SK-N-SH treated with all-trans-retinoic acid at 6 μM for 48 hours (cell line): ENCODE measurements at regions not wholly inside any gene's neighbourhood (a gene's known extent, or its start where the extent isn't known, plus 50 kb on each side); places are given as distances from the start of the nearest gene placed in this dataset.

Experiments used
- ATAC-seq: fragments of 200-7000 bp; cut with Tn5 transposase; 3 replicates; pipeline ENCODE4 v1.9.1; 2020; ENCODE audit warnings: mild to moderate bottlenecking, moderate library complexity
- ARNTL ChIP-seq: fragments of 450-650 bp; formaldehyde crosslinking; IDR thresholded peaks from 2 replicates; pipeline ENCODE4 v1.5.0; 2020; ENCODE audit warnings: low read depth, mild to moderate bottlenecking, moderate library complexity, borderline replicate concordance
- BACH2 ChIP-seq: fragments of 250-450 bp; sonication (Bioruptor Pico); IDR thresholded peaks from 2 replicates; pipeline ENCODE4 v1.9.0; 2021; ENCODE audit warnings: mild to moderate bottlenecking, borderline replicate concordance
- CREB5 ChIP-seq: fragments of 250-450 bp; sonication (Bioruptor Pico); IDR thresholded peaks from 2 replicates; pipeline ENCODE4 v1.5.1; 2020; ENCODE audit warnings: low read depth, mild to moderate bottlenecking, moderate library complexity
- CSDC2 ChIP-seq: fragments of 250-450 bp; sonication (Bioruptor Pico); IDR thresholded peaks from 2 replicates; pipeline ENCODE4 v1.5.0; 2020; ENCODE audit warnings: mild to moderate bottlenecking, moderate library complexity
- ESRRG ChIP-seq: fragments of 250-450 bp; sonication (Bioruptor Pico); IDR thresholded peaks from 2 replicates; pipeline ENCODE4 v1.6.1; 2021; ENCODE audit warnings: mild to moderate bottlenecking
- GLIS3 ChIP-seq: fragments of 250-450 bp; sonication (Bioruptor Pico); IDR thresholded peaks from 2 replicates; pipeline ENCODE4 v1.5.0; 2020; ENCODE audit warnings: mild to moderate bottlenecking, moderate library complexity
- ISL1 ChIP-seq: fragments of 250-450 bp; sonication (Bioruptor Pico); IDR thresholded peaks from 2 replicates; pipeline ENCODE4 v2.1.2; 2022; ENCODE audit warnings: mild to moderate bottlenecking, moderate library complexity
- OSR1 ChIP-seq: fragments of 250-450 bp; sonication (Bioruptor Pico); IDR thresholded peaks from 2 replicates; pipeline ENCODE4 v1.8.0; 2022; ENCODE audit warnings: moderate library complexity, mild to moderate bottlenecking, inconsistent platforms
- SNAI2 ChIP-seq: fragments of 250-450 bp; sonication (Bioruptor Pico); IDR thresholded peaks from 2 replicates; pipeline ENCODE4 v1.5.0; 2020; ENCODE audit warnings: mild to moderate bottlenecking, moderate library complexity
- TCF4 ChIP-seq: fragments of 250-450 bp; sonication (Bioruptor Pico); IDR thresholded peaks from 2 replicates; pipeline ENCODE4 v1.8.0; 2021; ENCODE audit warnings: mild to moderate bottlenecking, moderate library complexity, borderline replicate concordance
- TOX ChIP-seq: fragments of 250-450 bp; sonication (Bioruptor Pico); IDR thresholded peaks from 2 replicates; pipeline ENCODE4 v1.8.0; 2021; ENCODE audit warnings: mild to moderate bottlenecking, moderate library complexity, borderline replicate concordance
- ZC3H10 ChIP-seq: fragments of 250-450 bp; sonication (Bioruptor Pico); IDR thresholded peaks from 2 replicates; pipeline ENCODE4 v1.5.1; 2021; ENCODE audit warnings: mild to moderate bottlenecking, moderate library complexity
- ZFP3 ChIP-seq: fragments of 250-450 bp; sonication (Bioruptor Pico); IDR thresholded peaks from 2 replicates; pipeline ENCODE4 v1.5.0; 2020; ENCODE audit warnings: mild to moderate bottlenecking, moderate library complexity
- ZFP30 ChIP-seq: fragments of 450-650 bp; formaldehyde crosslinking; IDR thresholded peaks from 2 replicates; pipeline ENCODE4 v1.5.0; 2022; ENCODE audit warnings: mild to moderate bottlenecking, moderate library complexity
- ZNF565 ChIP-seq: fragments of 450-650 bp; formaldehyde crosslinking; conservative IDR thresholded peaks from 2 replicates; pipeline ENCODE4 v1.5.0; 2020; ENCODE audit warnings: low read depth, mild to moderate bottlenecking, moderate library complexity
- ZNF70 ChIP-seq: fragments of 450-650 bp; formaldehyde crosslinking; IDR thresholded peaks from 2 replicates; pipeline ENCODE4 v1.5.0; 2020; ENCODE audit warnings: mild to moderate bottlenecking, moderate library complexity
- ZNF8 ChIP-seq: fragments of 450-650 bp; formaldehyde crosslinking; IDR thresholded peaks from 2 replicates; pipeline ENCODE4 v1.5.0; 2020; ENCODE audit warnings: mild to moderate bottlenecking, moderate library complexity
- TF ChIP-seq, protein P1 (sequence below): fragments of 250-450 bp; sonication (Bioruptor Pico); IDR thresholded peaks from 2 replicates; pipeline ENCODE4 v1.8.0; 2020; ENCODE audit warnings: mild to moderate bottlenecking, moderate library complexity, borderline replicate concordance
- TF ChIP-seq, protein P2 (sequence below): fragments of 250-450 bp; sonication (Bioruptor Pico); IDR thresholded peaks from 2 replicates; pipeline ENCODE4 v1.5.1; 2021; ENCODE audit warnings: mild to moderate bottlenecking, moderate library complexity
- TF ChIP-seq, protein P3 (sequence below): fragments of 250-450 bp; sonication (Bioruptor Pico); IDR thresholded peaks from 2 replicates; pipeline ENCODE4 v1.5.0; 2020; ENCODE audit warnings: mild to moderate bottlenecking, moderate library complexity

DNA sequence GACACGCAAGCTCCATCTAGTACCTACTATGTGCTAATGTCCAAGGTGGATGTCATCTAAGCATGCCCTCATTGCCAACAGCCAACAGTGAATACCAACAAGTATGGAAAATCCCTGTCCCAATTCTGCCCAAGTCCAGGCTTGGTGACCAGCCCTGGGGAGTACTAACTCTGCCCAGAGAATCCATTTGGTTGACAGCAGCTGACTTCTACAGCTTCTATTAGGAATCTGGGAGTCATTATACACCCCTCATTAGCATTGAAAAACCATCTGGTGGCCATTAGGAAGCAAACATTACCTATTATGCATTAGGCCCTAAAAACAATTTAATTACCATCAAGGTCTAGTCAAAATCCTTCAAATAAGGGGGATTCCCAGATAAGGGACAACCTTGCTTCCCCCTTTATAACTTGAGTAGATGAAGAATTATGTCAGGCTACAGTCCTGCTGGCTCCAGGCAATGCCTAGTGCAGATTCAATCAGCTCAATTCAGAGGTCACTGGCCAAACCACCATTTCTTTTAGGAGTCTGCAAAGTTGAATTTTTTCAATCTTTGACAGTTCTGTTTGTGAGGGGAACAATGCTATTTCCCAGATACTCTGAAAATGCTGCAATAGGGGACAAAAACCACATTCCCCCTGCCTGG, 228.0 kb upstream of the LDB2 start:
- peak; percentile 31; the same call in 1 of the 2 replicates for TF ChIP-seq TCF4 (CRISPR knock-in tag)
- TF ChIP-seq, protein P1, sequence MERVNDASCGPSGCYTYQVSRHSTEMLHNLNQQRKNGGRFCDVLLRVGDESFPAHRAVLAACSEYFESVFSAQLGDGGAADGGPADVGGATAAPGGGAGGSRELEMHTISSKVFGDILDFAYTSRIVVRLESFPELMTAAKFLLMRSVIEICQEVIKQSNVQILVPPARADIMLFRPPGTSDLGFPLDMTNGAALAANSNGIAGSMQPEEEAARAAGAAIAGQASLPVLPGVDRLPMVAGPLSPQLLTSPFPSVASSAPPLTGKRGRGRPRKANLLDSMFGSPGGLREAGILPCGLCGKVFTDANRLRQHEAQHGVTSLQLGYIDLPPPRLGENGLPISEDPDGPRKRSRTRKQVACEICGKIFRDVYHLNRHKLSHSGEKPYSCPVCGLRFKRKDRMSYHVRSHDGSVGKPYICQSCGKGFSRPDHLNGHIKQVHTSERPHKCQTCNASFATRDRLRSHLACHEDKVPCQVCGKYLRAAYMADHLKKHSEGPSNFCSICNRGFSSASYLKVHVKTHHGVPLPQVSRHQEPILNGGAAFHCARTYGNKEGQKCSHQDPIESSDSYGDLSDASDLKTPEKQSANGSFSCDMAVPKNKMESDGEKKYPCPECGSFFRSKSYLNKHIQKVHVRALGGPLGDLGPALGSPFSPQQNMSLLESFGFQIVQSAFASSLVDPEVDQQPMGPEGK (CRISPR knock-in tag): no peak
- ATAC-seq: no peak; the same call in 2 of the 3 replicates

DNA sequence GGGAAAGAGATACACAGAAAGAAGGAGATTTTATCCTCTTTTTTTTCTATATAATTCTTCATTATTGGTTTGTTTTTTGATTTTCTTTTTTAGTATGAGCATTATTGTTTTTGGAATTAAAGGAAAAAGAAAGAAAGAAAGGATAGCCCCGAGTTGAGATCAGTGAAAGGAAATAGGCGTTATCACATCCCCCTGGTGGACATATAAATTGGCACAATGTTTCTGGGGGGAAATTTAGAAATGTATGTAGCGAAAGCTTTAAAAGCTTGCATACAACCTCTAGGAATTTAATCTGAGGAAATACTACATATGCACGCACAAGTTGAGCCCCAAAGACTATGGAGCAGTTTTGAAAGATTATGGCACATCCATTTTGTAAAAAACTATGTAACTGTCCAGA, 226.3 kb upstream of the LDB2 start:
- no peak for ATAC-seq

GRCh38 chr4:17120761-17121160, 222.3 kb upstream of the LDB2 start:
- TF ChIP-seq CREB5 (CRISPR knock-in tag): no peak
- TF ChIP-seq, protein P2, sequence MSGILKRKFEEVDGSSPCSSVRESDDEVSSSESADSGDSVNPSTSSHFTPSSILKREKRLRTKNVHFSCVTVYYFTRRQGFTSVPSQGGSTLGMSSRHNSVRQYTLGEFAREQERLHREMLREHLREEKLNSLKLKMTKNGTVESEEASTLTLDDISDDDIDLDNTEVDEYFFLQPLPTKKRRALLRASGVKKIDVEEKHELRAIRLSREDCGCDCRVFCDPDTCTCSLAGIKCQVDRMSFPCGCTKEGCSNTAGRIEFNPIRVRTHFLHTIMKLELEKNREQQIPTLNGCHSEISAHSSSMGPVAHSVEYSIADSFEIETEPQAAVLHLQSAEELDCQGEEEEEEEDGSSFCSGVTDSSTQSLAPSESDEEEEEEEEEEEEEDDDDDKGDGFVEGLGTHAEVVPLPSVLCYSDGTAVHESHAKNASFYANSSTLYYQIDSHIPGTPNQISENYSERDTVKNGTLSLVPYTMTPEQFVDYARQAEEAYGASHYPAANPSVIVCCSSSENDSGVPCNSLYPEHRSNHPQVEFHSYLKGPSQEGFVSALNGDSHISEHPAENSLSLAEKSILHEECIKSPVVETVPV (CRISPR knock-in tag): no peak
- no peak for TF ChIP-seq TOX (CRISPR knock-in tag)
- no peak for TF ChIP-seq ZFP3 (CRISPR knock-in tag)
- no peak for TF ChIP-seq ESRRG (CRISPR knock-in tag)
- no peak for TF ChIP-seq ZNF70
- no peak for TF ChIP-seq ARNTL
- no peak for TF ChIP-seq ZNF565 (CRISPR knock-in tag)
- TF ChIP-seq ZC3H10 (CRISPR knock-in tag): no peak
- TF ChIP-seq ISL1 (CRISPR knock-in tag): no peak
- no peak for TF ChIP-seq CSDC2 (CRISPR knock-in tag)
- TF ChIP-seq GLIS3 (CRISPR knock-in tag): no peak
- no peak for TF ChIP-seq OSR1 (CRISPR knock-in tag)
- TF ChIP-seq ZFP30: no peak
- no peak for TF ChIP-seq ZNF8 (CRISPR knock-in tag)
- no peak for TF ChIP-seq SNAI2 (CRISPR knock-in tag)
- TF ChIP-seq, protein P1 (CRISPR knock-in tag): no peak
- TF ChIP-seq BACH2 (CRISPR knock-in tag): no peak
- TF ChIP-seq, protein P3, sequence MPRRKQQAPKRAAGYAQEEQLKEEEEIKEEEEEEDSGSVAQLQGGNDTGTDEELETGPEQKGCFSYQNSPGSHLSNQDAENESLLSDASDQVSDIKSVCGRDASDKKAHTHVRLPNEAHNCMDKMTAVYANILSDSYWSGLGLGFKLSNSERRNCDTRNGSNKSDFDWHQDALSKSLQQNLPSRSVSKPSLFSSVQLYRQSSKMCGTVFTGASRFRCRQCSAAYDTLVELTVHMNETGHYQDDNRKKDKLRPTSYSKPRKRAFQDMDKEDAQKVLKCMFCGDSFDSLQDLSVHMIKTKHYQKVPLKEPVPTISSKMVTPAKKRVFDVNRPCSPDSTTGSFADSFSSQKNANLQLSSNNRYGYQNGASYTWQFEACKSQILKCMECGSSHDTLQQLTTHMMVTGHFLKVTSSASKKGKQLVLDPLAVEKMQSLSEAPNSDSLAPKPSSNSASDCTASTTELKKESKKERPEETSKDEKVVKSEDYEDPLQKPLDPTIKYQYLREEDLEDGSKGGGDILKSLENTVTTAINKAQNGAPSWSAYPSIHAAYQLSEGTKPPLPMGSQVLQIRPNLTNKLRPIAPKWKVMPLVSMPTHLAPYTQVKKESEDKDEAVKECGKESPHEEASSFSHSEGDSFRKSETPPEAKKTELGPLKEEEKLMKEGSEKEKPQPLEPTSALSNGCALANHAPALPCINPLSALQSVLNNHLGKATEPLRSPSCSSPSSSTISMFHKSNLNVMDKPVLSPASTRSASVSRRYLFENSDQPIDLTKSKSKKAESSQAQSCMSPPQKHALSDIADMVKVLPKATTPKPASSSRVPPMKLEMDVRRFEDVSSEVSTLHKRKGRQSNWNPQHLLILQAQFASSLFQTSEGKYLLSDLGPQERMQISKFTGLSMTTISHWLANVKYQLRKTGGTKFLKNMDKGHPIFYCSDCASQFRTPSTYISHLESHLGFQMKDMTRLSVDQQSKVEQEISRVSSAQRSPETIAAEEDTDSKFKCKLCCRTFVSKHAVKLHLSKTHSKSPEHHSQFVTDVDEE (CRISPR knock-in tag): no peak
- ATAC-seq: no peak

More for the DNA sequence above, 226.3 kb upstream of the LDB2 start:
- TF ChIP-seq, protein P3 (CRISPR knock-in tag): no peak
- no peak for TF ChIP-seq SNAI2 (CRISPR knock-in tag)
- TF ChIP-seq, protein P2 (CRISPR knock-in tag): no peak
- TF ChIP-seq BACH2 (CRISPR knock-in tag): no peak
- TF ChIP-seq ZNF8 (CRISPR knock-in tag): no peak
- no peak for TF ChIP-seq GLIS3 (CRISPR knock-in tag)
